PC-3 (cell line): ENCODE measurements at regions not wholly inside any gene's neighbourhood (a gene's known extent, or its start where the extent isn't known, plus 50 kb on each side); places are given as distances from the start of the nearest gene placed in this dataset.

Experiments
- ATAC-seq: fragments of 200-7000 bp; cut with Tn5 transposase; 2 replicates; pipeline ENCODE4 v1.9.1; 2020; ENCODE audit warnings: mild to moderate bottlenecking, moderate library complexity
- BruUV-seq: library from RNA; stranded (reverse); fragments of 400-500 nt; replicated peaks from 2 replicates; lab custom pipeline; 2021; lab: Mats Ljungman, UMichigan
- CTCF ChIA-PET: fragments of 300-600 bp; sonication (Branson Sonifier 250); formaldehyde crosslinking; loops from one replicate; lab custom pipeline; 2022; ENCODE audit warnings: antibody characterized with exemption; lab: Charles Lee
- POLR2A ChIA-PET: fragments of 300-600 bp; sonication (Branson Sonifier 250); formaldehyde crosslinking; loops from one replicate; lab custom pipeline; 2022; ENCODE audit warnings: antibody characterized with exemption; ENCODE audit not compliant: unreplicated experiment; lab: Charles Lee
- DNase-seq: peaks from one replicate; pipeline ENCODE4 v3.0.0-alpha.2; 2015
- H2AFZ ChIP-seq: fragments of 300-600 bp; sonication (generic); 2 replicates; pipeline ENCODE4 v1.6.0; 2016; ENCODE audit warnings: antibody characterized with exemption, low read length
- H3F3A ChIP-seq: fragments of 300-600 bp; sonication (generic); one replicate; pipeline ENCODE4 v1.6.0; 2017; ENCODE audit warnings: antibody characterized with exemption, low read length, control low read depth, mild to moderate bottlenecking; ENCODE audit not compliant: unreplicated experiment
- H3K27ac ChIP-seq: fragments of 300-600 bp; sonication (generic); 2 replicates; pipeline ENCODE4 v1.5.1; 2016; ENCODE audit warnings: mild to moderate bottlenecking, low read length
- H3K27me3 ChIP-seq: fragments of 300-600 bp; sonication (generic); 2 replicates; pipeline ENCODE4 v1.6.1; 2016; ENCODE audit warnings: low read length, mixed read lengths
- H3K36me3 ChIP-seq: fragments of 300-600 bp; sonication (generic); 2 replicates; pipeline ENCODE4 v1.6.1; 2016; ENCODE audit warnings: low read depth, mixed run types, low read length, mixed read lengths
- H3K4me1 ChIP-seq: fragments of 300-600 bp; sonication (generic); 2 replicates; pipeline ENCODE4 v1.5.1; 2016; ENCODE audit warnings: low read length; ENCODE audit not compliant: insufficient read depth
- H3K4me2 ChIP-seq: fragments of 300-600 bp; sonication (generic); 2 replicates; pipeline ENCODE4 v1.6.0; 2016; ENCODE audit warnings: low read length
- H3K4me3 ChIP-seq: fragments of 300-600 bp; sonication (generic); 2 replicates; pipeline ENCODE4 v1.5.1; 2016; ENCODE audit warnings: mild to moderate bottlenecking, low read length, mixed read lengths
- H3K79me2 ChIP-seq: fragments of 300-600 bp; sonication (generic); 2 replicates; pipeline ENCODE4 v1.6.1; 2017; ENCODE audit warnings: low read length, mixed read lengths
- H3K9ac ChIP-seq: fragments of 300-600 bp; sonication (generic); 2 replicates; pipeline ENCODE4 v1.6.0; 2016; ENCODE audit warnings: mild to moderate bottlenecking, low read length
- H3K9me2 ChIP-seq: fragments of 300-600 bp; sonication (generic); replicated peaks from 2 replicates; pipeline ENCODE4 v1.6.1; 2016; ENCODE audit warnings: mixed run types, low read length, mixed read lengths
- H3K9me3 ChIP-seq: fragments of 300-600 bp; sonication (generic); 2 replicates; pipeline ENCODE4 v1.6.1; 2016; ENCODE audit warnings: low read length, mixed read lengths
- H4K20me1 ChIP-seq: fragments of 300-600 bp; sonication (generic); 2 replicates; pipeline ENCODE4 v1.6.1; 2016; ENCODE audit warnings: low read length, mixed read lengths
- CTCF ChIP-seq: fragments of 300-600 bp; sonication (generic); conservative IDR thresholded peaks from 2 replicates; pipeline ENCODE4 v1.5.1; 2017; ENCODE audit warnings: antibody characterized with exemption, low read depth, mild to moderate bottlenecking, low read length
- EZH2 ChIP-seq: fragments of 300-600 bp; sonication (generic); IDR thresholded peaks from one replicate; pipeline ENCODE4 v1.6.1; 2017; ENCODE audit warnings: antibody characterized with exemption, mild to moderate bottlenecking, low read length; ENCODE audit not compliant: unreplicated experiment
- EZH2phosphoT487 ChIP-seq: fragments of 300-600 bp; sonication (generic); IDR thresholded peaks from 2 replicates; pipeline ENCODE4 v1.6.1; 2018; ENCODE audit warnings: mild to moderate bottlenecking, antibody characterized with exemption, low read length, borderline replicate concordance
- intact Hi-C: fragments of 100-400 bp; cut with micrococcal nuclease; formaldehyde crosslinking; loops from 2 replicates; pipeline ENCODE4 v1.9.0; 2023

DNA sequence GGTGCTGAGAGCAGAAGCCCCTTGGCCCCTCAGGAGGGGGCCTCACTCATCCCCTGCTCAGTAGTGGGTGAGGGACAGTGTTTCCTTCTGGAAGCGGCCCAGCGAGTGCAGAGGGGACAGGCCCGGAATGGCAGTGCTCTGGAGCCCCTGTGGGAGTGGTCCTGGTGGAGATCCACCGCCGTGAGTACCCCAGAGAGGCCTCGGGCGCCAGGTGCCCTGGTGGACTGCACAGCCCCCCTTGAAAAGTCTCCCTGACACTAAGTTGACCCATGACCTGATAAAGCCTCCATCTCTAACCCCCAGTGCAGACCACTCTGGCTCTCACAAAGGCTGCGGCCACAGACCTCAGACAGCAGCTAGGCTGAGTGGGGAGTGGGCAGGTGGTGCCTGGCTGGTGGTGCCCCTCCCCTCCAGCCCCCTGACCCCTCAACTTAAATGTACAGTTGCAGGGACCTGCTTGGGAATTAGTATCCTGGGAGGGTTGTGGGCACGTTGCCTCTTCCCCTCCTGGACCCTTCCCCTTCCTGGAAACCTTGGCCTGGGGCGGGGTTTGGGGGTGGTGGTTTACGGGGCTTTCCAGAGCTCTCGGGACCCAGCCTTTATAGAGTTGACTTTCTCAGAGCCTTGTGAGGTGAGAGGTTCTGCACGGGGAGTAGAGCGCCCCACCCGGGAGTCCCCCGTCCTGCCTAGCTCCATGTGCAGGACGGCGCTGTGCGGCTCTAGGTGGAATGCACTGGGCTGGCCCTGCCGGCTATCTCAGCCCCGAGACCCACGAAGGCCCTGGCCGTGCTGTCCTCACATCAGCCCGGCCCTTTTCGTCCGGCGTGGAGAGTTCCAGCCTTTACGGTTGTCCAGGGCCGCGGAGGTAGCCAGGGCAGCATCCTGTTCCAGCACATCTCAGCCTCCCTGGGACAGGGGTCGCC is 62.7 kb downstream of the RTP5 start:
- H3K79me2 ChIP-seq = no peaks in the 10 kb centered on the region
- H3K27me3 ChIP-seq = no peaks in the 10 kb centered on the region
- H3K9me2 ChIP-seq = no peaks in the 10 kb centered on the region
- H4K20me1 ChIP-seq = no peaks in the 10 kb centered on the region
- TF ChIP-seq CTCF (no peak), EZH2phosphoT487 (no peak), EZH2 (no peak)
- H3K4me3 ChIP-seq = no peak overlapping the region
- DNase-seq = no peak
- intact Hi-C loops = no loop called here
- no peak for ATAC-seq
- H3K9me3 ChIP-seq = no peaks in the 10 kb centered on the region
- no peaks in the 10 kb centered on the region for H3F3A ChIP-seq
- H3K36me3 ChIP-seq = no peaks in the 10 kb centered on the region
- H3K27ac ChIP-seq = no peak overlapping the region
- peaks cover 5% of the 10 kb centered on the region; the same call in 1 of the 2 replicates for H3K4me1 ChIP-seq
- BruUV-seq = no TSS peak
- no peak overlapping the region for H2AFZ ChIP-seq
- CTCF ChIA-PET = no interaction called here
- POLR2A ChIA-PET = no interaction called here
- H3K9ac ChIP-seq = no peak overlapping the region
- H3K4me2 ChIP-seq = no peak overlapping the region

DNA sequence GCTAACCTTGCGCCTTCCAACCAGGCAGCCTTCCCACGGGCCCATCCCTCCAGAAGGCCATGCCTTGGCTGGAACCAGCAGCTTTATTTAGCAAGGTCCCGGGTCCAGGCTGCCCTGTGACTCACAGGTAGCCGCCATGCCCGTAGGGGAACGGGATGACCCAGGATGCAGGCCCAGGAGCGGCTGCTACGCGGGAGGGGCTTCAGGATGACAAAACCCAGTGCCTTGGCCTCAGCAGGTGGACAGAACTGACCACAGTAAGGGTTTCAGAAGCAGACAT is 63.3 kb downstream of the RTP5 start:
- ChIA-PET CTCF (no interaction called here), POLR2A (no interaction called here)
- no TSS peak for BruUV-seq
- Histone ChIP-seq H3K4me2 (no peak overlapping the region), H3K4me1 (peaks cover 5% of the 10 kb centered on the region; the same call in 1 of the 2 replicates), H3K36me3 (no peaks in the 10 kb centered on the region), H3K9me3 (no peaks in the 10 kb centered on the region), H3K27ac (no peak overlapping the region), H3K27me3 (no peaks in the 10 kb centered on the region), H3K4me3 (no peak overlapping the region), H4K20me1 (no peaks in the 10 kb centered on the region), H2AFZ (no peak overlapping the region), H3F3A (no peaks in the 10 kb centered on the region), H3K79me2 (no peaks in the 10 kb centered on the region), H3K9ac (no peak overlapping the region), H3K9me2 (no peaks in the 10 kb centered on the region)
- TF ChIP-seq CTCF (no peak), EZH2 (no peak), EZH2phosphoT487 (no peak)
- ATAC-seq (no peak), DNase-seq (no peak)
- intact Hi-C loops = no loop called here

DNA sequence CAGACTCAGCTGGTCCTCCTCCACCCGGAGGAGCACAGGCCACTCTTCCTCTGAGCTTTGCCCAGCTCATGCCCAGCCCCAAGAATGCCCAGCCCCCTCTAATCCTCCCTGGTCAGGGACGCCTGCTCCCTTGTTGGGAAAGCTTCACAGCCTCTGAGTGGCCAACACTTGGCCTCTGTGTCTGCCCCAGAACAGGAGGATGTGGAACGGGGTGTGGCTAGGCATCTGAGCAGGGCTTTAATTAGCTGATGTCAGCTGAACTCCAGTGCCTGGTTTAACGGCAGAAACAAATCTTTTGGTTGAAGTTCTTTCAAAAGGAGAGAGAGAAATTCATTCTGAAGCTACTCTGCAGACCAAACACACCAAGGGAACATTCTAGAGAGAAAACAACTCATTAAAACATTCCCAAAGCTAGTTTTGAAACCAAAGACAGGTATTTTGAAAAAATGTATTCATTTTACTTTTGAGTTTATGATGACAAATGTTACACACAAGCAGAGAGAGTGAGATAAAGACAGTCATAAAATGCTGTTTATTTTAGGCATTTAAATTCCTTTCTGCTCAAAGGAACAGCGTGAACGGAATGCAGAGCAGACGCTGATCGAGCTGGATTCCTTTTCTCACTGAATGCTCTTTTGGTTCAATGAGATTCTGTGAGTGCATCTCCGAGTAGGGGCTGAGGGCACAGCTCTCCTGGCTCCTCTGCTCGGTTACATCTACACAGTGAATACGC is 63.8 kb downstream of the RTP5 start:
- ChIA-PET CTCF (no interaction called here), POLR2A (no interaction called here)
- BruUV-seq = no TSS peak
- Histone ChIP-seq H3F3A (no peaks in the 10 kb centered on the region), H3K36me3 (no peaks in the 10 kb centered on the region), H3K79me2 (no peaks in the 10 kb centered on the region), H3K9me3 (no peaks in the 10 kb centered on the region), H3K27me3 (no peaks in the 10 kb centered on the region), H3K9ac (no peak overlapping the region), H3K4me3 (no peak overlapping the region), H3K4me2 (no peak overlapping the region), H3K4me1 (peaks cover 5% of the 10 kb centered on the region; the same call in 1 of the 2 replicates), H3K27ac (no peak overlapping the region), H2AFZ (no peak overlapping the region), H4K20me1 (no peaks in the 10 kb centered on the region), H3K9me2 (no peaks in the 10 kb centered on the region)
- no peak for TF ChIP-seq CTCF
- no peak for TF ChIP-seq EZH2
- TF ChIP-seq EZH2phosphoT487 = no peak
- DNase-seq (peak; percentile 6), ATAC-seq (peak; percentile 71)
- intact Hi-C loops = no loop called here
